NCI-H748 treated with DMSO at 0.1 percent for 48 hours (cell line): ENCODE measurements at regions not wholly inside any gene's neighbourhood (a gene's known extent, or its start where the extent isn't known, plus 50 kb on each side); places are given as distances from the start of the nearest gene placed in this dataset.

Experiments used
- DNase-seq: peaks from one replicate; lab custom pipeline; 2025; lab: John Stamatoyannopoulos, UW

GRCh38 chrX:30950391-30950790 lies 61.3 kb upstream of the TAB3 start:
- no peak for DNase-seq

DNA sequence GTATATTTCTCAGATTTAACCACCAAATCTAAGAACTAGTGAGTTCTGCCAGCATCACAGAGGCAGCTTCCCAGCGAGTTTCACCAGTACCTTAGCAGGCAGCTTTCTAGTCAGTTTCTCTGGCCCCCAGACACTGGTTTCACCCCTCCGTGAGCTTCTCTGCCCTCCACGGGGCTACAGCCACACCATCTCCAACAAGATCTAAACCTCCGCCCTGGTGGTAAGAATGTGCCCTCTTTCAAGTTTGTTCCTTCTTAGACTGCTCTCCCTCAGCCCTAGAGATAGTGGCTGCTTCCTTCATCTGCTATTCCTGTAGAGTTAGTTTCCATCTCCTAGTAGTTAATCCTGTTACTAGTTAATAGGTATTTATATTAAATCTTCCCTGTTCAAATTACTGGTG lies 60.5 kb upstream of the TAB3 start:
- no peak for DNase-seq

DNA sequence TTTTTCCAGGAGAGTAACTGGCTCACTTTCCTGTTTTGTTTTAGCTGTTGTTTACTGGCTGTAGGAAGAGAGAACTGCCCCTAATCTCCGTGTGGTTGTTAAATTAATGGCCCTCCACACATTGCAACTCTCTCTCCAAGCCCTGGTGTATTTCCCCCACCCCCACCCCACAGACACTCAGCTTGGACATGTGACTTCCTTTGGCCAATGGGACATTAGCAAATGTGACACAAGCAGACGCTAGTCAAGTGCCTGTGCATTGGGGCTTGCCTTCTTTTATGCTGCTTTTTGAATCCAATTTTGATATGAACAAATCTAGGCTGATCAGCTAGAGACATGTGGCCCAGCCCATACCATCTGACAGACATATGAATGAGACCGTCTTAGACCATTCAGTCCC lies 59.6 kb upstream of the TAB3 start:
- no peak for DNase-seq

DNA sequence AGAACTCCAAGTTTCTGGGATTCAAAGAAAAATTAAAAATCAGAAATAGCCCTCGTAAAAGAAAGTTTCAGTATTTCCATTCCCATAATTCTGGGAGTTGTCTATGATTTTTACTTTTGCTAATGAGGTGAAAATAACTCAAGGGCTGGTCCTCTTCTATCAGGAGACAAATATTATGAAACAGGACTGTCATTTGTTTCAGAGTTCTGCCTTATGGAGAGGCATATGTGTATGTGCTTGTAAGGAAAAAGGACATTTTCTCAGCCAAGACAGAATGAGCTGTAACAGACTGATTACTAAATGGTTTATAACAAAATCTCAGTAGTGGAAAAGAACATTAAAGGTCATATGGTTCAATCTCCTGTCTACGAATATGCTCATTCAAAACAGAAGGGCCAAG lies 59.0 kb upstream of the TAB3 start:
- no peak for DNase-seq

DNA sequence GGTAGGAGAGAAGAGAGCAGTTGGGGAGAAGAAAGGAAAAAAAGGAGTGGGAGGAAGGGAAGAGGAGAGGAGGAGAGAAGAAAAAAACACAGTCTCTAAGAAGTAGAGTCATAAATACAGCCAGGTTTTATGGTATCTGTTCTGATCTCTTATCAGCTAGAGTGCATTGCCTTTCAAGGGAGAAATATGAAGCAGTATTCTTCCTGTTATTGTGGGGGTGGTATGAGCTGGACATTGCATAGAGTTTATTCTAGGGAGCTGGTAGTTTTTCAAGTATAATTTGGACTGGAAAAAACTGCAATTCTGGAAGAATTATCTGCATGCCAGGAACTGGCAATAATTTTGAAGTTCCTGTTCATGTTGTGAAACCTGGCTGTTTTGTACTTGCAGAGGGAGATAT lies 54.9 kb upstream of the TAB3 start:
- DNase-seq: no peak

DNA sequence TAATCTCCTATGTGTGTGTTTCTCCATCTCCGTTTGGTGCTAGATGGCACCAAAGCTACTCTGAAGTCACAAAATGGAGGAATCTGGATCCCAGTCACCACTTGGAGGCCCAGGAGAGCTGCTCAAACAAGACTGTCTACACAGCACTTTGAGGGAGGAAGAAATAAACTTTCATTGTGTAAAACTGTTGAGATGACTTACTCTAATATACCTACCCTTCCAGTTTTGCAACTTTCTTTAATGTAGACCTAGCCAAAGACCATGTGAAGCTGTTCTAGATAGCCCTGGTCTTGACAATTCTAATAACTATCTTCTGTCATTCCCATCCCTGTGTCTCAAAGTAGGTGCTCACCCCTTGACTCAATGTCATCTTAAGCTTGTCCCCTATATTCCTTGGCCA lies 52.8 kb upstream of the TAB3 start:
- DNase-seq: no peak

GRCh38 chrX:30939928-30940327 lies 50.9 kb upstream of the TAB3 start:
- DNase-seq: no peak
